ENCODE measurements at regions not wholly inside any gene's neighbourhood (a gene's known extent, or its start where the extent isn't known, plus 50 kb on each side); places are given as distances from the start of the nearest gene placed in this dataset.

DNA sequence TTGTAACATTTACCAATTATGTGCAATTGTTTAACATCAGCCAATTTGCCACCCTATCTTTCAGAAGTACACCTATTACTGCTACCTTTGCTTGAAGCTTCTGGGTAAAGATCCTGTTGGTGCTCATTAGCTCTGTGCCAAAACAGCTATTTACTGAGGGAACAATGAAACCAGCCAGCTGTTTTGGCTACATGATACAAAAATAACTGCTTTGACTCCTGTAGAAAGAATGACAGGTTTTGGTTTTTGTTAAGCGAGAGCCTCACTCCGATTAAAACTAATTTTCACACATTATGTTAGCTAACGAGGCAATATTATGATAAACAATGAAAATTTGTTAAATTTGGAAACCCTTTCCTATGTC lies 907.0 kb downstream of the EPHA4 start:
- in situ Hi-C loops (cut with HindIII; ENCODE audit: low pct_unique_long_range_greater_than_20kb, low sequenced_read_pairs), result no loop called here
- no peak for DNase-seq (ENCODE audit: low read depth, low spot score)

DNA sequence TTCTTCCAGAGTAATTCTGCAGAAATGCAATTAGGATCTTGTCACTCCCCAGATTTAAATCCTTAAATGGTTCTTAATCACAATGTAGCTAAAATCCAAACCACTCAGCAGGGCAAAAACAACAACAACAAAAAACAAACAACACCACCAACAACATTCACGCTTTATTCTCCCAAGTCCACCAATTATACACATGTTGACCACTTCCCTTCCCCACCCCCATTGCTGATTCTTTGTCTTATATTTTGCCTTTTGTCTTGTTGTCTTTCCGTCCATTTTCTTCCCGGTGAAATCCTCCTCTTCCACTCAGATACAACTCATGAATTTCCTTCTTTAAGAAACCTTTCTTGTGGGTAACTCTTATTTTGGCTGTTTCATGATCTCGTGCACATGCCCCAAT lies 902.8 kb downstream of the EPHA4 start:
- in situ Hi-C loops (cut with HindIII; ENCODE audit: low pct_unique_long_range_greater_than_20kb, low sequenced_read_pairs), result no loop called here
- DNase-seq (ENCODE audit: low read depth, low spot score), result no peak

DNA sequence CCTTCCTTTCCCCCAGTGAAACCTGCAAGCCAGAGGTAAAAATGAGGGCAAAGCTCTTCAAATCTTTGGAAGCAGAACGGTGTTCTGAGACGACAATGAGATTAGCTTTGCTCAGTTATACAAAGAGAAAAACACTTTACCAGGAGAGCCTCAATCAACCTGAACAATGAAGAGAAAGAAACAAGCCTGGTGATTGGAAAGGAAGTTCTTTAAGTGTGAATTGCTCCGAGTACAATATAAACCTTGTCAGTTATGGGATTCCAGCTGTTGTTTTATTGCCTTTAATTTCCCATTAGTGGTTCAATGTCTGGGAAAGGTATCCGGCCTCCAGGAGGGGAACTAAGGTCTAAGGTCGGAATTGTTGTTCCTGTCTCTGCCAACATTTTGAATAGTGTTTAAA lies 901.6 kb downstream of the EPHA4 start:
- DNase-seq (ENCODE audit: low read depth, low spot score), result no peak
- in situ Hi-C loops (cut with HindIII; ENCODE audit: low pct_unique_long_range_greater_than_20kb, low sequenced_read_pairs), result no loop called here

DNA sequence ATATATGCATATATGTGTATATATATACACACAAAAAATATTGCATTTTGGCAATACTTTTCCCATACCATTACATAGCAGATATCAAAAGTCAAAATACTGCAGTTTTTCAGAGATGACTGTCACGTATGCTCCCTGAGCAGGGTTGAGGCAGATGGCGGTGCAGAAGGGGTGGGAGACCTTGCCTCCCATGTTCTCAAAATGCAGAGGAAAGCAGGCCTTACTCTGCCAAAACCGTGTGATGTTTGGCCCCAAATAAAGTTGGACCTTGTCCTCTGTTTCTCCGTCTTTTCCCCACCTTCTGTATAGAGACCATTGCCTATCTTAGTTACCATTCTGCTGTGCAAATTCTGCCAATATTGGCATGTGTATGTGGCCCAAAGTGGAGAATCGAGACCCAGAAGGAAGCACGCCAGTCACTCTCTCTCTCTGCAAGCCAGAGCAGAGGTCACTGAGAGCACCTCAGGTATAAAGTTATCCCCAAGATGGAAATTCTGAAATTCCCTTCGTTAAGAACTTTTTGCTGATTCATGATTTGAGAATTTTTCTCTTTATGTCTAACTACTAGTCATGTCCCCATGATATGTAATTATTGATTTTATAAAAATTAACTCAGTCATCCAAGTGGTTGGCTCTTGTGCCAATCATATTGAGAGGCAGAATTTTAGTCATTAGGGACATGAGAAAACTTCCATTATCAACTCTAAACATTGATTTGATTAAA lies 898.8 kb downstream of the EPHA4 start:
- in situ Hi-C loops (cut with HindIII; ENCODE audit: low pct_unique_long_range_greater_than_20kb, low sequenced_read_pairs), result no loop called here
- DNase-seq (ENCODE audit: low read depth, low spot score), result no peak

DNA sequence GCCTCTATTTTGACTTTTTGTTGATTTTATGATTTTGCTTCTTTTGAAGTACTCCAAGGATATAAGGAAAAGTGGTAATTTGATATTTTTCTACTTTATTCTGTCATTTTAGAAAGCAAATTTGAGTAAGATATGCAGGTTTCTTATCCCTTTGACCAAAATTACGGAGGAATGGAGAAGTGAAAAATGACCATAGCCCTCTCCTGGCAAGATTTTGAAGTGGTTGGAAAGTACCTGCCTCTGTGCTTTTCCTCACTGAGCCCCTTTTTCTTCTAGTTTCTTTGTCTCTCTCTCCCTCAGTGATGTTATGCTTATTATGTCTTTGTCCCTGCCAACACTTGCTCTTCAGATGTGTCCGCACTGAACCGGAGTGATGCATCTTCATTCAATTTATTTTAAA lies 898.1 kb downstream of the EPHA4 start:
- in situ Hi-C loops (cut with HindIII; ENCODE audit: low pct_unique_long_range_greater_than_20kb, low sequenced_read_pairs), result no loop called here
- DNase-seq (ENCODE audit: low read depth, low spot score), result no peak

DNA sequence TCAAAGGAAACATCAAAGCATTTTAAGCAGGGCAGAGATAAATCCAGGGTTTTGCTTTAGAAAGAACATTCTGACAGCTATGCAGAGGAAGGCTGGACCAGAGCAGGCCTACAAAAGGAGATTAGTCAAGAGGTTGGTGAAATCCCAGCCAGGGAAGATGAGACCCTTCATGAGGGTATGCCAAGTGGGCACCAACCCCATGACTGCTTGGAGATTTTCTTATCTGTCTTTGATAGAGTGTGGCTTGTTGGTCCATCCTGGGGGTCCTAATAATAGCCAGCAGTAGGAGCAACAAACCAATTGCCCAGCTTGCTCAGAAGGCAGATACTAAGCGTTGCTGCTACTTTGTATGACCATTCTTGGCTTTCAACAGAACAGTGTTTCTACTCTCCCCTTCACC lies 895.4 kb downstream of the EPHA4 start:
- in situ Hi-C loops (cut with HindIII; ENCODE audit: low pct_unique_long_range_greater_than_20kb, low sequenced_read_pairs), result no loop called here
- no peak for DNase-seq (ENCODE audit: low read depth, low spot score)

DNA sequence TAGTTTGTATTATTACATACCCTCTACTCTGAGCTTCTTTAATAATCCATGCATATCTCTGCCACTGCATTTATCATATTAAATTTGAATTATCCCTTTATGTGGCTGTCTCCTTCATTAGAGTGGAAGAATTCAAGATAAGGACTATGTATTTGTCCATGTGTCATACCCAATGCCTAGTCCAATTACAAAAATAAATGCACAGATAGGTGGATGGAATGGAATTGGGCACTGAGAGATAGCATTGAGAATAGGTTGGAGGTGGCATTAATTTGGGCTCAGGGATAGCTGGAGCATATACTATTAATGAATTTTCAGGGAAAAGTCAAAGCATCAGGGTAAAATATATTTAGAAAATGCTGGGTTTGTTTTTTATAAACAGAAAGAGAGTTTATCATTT lies 893.2 kb downstream of the EPHA4 start:
- in situ Hi-C loops (cut with HindIII; ENCODE audit: low pct_unique_long_range_greater_than_20kb, low sequenced_read_pairs), result no loop called here

DNA sequence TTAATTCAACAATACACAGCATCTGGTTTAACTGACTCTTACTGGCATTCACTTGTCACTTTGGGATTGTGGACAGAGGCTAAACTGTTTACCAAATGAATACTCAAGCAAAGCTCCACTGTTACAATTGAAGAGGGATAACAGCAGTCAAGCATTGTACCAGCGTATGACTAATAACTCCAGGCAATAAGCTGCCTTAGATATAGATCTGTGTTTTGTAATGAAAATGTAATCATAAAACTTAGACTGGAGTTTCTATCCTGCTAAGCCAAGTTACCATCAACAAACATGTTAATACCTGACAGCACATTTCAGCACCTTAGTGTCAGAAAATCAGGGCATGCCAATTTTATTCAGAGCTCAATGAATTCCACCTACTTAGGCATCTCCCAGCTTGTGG lies 889.5 kb downstream of the EPHA4 start:
- in situ Hi-C loops (cut with HindIII; ENCODE audit: low pct_unique_long_range_greater_than_20kb, low sequenced_read_pairs), result no loop called here
- no peak for DNase-seq (ENCODE audit: low read depth, low spot score)

More for the DNA sequence above, 893.2 kb downstream of the EPHA4 start:
- no peak for DNase-seq (ENCODE audit: low read depth, low spot score)

DNA sequence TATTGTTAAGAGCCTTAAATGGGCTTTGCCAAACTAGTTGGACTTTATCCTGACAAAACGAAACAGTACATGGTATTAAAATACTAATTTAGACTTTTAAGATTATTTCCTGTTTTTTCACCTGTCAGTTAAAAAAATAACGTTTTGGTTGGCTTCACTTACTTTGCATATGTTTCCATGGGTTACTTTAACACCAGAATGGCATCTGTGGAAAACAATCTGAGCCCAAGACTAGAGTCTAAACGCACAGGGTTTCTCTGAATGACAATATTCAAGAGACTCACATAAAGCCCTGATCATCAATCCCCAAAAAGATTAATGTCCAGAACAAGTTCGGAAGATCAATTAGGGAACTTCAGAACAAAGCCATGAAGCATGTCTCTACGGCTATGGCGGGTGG lies 888.0 kb downstream of the EPHA4 start:
- no peak for DNase-seq (ENCODE audit: low read depth, low spot score)
- in situ Hi-C loops (cut with HindIII; ENCODE audit: low pct_unique_long_range_greater_than_20kb, low sequenced_read_pairs), result no loop called here

DNA sequence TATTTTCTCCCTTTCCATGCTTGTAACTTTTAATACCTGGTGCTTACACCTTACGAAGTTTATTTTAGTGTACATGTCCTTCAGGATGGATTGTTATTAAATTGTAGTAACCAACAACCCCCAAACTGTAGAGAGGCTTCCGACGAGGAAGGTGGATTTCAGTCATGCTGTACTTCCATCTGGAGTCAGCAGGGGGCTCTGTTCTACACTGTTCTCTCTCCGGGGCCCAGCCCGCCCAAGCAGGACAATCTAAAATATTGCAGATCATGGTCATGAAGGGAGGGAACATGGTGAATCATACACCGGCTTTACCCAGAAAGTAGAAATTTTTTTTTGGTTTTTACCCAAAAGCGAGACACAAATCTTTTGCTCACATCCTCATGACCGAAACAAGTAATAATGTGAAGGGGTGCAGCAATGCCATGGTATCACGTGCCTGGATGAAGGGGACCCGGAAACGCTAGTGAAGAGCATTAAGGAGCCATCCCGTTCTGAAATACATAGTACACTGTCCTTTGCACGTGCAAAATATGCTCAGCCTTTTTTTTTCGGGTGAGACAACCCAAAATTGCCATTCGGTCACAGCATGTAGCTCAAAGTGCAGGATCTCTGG lies 884.8 kb downstream of the EPHA4 start:
- in situ Hi-C loops (cut with HindIII; ENCODE audit: low pct_unique_long_range_greater_than_20kb, low sequenced_read_pairs), result no loop called here
- peak; percentile 72 for DNase-seq (ENCODE audit: low read depth, low spot score)

DNA sequence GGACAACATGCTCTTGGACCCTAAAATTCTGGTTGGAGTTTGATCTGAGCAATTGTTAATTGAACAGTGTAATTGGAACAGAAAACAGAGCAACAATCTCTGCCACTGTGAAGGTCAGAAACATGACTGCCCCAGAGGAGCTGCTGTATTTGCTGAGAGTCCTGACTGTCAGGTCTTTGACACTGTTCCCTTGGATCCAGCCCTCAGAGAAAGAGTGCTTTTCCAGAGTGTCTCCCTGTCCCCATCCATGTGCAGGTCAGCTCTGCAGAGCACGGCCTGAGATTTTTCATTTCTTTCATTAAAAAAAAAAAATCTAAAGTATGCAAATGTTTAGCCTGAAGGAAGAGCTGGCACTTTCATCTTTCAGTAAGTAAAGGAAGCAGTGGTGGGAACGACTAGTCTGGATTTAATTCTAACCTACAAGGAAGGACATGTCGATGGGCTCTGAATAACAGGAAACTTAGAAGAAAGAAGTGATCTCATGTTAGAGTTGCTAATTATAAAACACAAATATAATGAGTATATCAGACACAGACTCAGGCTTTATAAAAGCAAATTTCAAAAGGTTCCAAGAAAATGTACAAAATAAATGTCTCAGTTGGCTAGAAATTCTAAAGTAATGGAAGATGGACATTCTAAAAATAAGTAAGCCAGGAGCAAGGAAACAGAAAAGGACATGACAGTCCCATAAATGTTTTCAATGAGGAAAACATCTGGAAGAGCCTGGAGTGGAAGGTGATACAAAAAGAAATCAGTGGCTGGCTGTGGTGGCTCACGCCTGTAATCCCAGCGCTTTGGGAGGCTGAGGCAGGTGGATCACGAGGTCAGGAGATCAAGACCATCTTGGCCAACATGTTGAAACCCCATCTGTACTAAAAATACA lies 876.5 kb downstream of the EPHA4 start:
- no peak for DNase-seq (ENCODE audit: low read depth, low spot score)
- in situ Hi-C loops (cut with HindIII; ENCODE audit: low pct_unique_long_range_greater_than_20kb, low sequenced_read_pairs), result no loop called here

DNA sequence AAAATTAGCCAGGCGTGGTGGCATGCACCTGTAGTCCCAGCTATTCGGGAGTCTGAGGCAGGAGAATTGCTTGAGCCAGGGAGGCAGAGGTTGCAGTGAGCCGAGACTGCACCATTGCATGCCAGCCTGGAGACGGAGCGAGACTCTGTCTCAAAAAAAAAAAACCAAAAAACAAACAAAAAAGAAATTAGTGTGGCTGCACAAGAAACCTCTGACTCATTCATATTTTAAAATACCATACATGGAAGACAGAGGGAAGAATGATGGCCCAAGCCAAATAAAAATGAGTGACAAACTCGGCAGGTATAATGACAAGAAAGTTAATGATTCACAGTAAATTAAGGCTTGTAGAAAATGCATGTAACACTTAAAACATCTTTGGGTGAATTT lies 875.8 kb downstream of the EPHA4 start:
- in situ Hi-C loops (cut with HindIII; ENCODE audit: low pct_unique_long_range_greater_than_20kb, low sequenced_read_pairs), result no loop called here
- DNase-seq (ENCODE audit: low read depth, low spot score), result no peak

DNA sequence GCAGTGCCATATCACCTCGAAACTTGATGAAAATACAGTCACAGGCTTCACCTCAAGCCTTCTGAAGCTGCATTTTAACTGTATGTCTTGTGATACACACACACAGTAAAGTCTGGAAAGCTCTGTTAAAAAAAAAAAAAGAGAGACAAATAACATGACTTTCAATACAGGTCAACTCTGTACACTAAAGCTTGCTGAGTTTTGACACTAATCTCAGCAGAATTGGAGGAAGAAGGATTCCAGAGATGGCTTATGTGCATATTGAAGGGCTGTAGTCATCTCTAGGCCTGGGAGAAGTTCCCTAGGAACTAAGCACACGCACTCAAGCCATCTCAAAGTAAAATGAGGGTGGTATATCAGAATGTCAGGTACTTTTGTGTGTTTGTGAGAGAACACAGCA lies 875.1 kb downstream of the EPHA4 start:
- in situ Hi-C loops (cut with HindIII; ENCODE audit: low pct_unique_long_range_greater_than_20kb, low sequenced_read_pairs), result no loop called here

DNA sequence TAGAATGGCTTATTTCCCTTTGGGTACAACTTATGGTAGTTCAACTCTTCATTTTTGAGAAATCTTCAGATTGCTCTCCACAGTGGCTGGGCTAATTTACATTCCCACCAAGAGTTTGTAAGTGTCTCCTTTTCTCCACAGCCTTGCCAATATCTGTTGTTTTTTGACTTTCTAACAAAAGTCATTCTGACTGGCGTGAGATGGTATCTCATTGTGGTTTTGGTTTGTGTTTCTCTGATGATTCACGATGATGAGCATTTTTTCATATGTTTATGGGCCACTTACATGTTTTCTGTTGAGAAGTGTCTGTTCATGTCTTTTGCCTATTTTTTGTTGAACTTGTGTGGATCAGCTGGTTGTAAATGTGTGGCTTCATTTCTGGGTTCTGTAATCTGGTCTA lies 871.0 kb downstream of the EPHA4 start:
- no peak for DNase-seq (ENCODE audit: low read depth, low spot score)
- in situ Hi-C loops (cut with HindIII; ENCODE audit: low pct_unique_long_range_greater_than_20kb, low sequenced_read_pairs), result no loop called here

More for the DNA sequence above, 875.1 kb downstream of the EPHA4 start:
- no peak for DNase-seq (ENCODE audit: low read depth, low spot score)

DNA sequence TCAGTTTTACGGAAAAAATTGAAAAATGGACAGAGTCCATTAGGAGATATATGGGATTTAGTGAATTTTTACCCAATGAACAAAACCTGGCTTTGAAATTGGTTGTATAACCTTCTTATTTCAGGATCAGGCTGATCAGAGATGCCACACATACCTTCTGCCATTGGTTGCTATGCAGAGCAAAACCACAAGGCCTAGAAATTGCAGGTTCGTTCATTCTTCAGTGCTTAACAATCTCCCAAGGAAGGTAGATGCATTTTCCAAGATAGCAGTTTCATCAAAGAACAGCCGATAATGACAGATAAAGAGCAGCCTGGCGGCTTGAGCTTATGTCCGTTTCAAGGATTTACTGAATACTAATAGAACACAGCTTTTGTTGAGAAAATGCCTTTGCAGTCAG lies 868.8 kb downstream of the EPHA4 start:
- in situ Hi-C loops (cut with HindIII; ENCODE audit: low pct_unique_long_range_greater_than_20kb, low sequenced_read_pairs), result no loop called here

DNA sequence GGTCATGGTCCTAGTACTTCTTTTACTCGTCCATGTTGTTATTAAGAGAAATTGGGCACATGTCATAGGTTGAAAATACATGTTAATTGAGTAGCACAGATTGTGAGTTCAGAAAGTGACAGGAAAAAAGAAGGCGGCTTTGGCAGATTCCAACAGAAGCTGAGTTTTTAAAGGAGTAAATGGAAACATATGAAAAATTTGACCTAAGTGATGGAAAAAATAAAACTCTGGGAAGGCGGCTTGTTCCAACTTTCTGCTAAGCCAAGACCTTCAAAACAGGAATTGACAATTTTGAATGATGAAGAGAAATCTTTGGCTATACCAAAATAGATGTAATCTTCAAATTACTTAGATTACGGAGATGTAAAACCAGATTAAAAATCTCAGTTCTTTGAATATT lies 868.0 kb downstream of the EPHA4 start:
- DNase-seq (ENCODE audit: low read depth, low spot score), result no peak
- in situ Hi-C loops (cut with HindIII; ENCODE audit: low pct_unique_long_range_greater_than_20kb, low sequenced_read_pairs), result no loop called here

More for the DNA sequence above, 868.8 kb downstream of the EPHA4 start:
- DNase-seq (ENCODE audit: low read depth, low spot score), result no peak

DNA sequence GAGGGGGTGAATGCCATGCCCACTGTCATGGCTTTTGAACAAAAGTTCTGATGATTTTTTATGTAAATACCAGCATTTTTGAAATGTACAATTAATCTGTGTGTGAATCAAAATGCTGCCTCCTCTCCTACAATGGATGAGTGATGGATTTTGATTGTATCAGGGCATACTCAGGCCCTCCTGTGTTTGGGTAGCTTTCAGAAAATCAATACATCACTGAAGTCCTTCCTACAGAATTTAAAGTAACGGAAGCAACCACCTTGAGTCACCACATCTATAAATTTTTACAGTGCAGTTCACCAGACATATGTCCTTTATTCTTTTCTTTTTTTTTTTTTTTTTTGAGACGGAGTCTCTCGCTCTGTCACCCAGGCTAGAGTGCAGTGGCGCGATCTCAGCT lies 867.3 kb downstream of the EPHA4 start:
- DNase-seq (ENCODE audit: low read depth, low spot score), result no peak
- in situ Hi-C loops (cut with HindIII; ENCODE audit: low pct_unique_long_range_greater_than_20kb, low sequenced_read_pairs), result no loop called here

DNA sequence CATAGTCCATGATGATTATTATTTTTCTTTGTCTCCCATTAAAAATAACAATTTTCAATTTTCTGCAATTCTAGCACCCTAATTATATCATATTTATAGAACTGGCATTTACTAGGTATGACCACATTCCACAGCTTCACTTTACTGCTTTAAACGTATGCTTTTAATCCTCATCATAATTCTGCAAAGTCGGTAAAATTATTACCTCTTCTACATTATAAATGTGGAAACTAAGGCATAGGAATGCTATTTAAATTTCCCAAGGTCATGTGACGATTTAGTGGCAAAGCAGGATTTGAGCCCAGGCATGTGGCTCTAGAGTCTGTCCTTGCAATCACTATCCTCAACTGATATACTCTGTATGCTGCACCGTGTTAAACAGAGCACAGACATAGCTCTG lies 866.4 kb downstream of the EPHA4 start:
- no peak for DNase-seq (ENCODE audit: low read depth, low spot score)
- in situ Hi-C loops (cut with HindIII; ENCODE audit: low pct_unique_long_range_greater_than_20kb, low sequenced_read_pairs), result no loop called here

DNA sequence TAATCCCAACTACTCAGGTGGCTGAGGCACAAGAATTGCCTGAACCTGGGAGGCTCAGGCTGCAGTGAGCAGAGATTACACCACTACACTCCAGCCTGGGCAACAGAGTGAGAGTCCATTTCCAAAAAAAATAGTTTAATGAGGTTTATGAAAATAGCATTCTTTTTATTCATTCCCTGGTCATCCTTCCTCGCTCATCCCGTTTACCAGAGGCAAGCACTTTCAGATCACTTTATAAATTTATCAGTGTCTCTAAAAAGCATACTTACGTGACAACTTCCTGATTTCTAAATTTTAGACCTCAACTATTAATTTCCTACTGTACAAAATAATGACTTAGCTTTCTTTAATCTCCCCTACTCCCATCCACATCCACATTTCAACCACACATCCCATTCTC lies 864.8 kb downstream of the EPHA4 start:
- in situ Hi-C loops (cut with HindIII; ENCODE audit: low pct_unique_long_range_greater_than_20kb, low sequenced_read_pairs), result no loop called here

More for the DNA sequence above, 864.8 kb downstream of the EPHA4 start:
- no peak for DNase-seq (ENCODE audit: low read depth, low spot score)
